Osteocyte (in vitro differentiated cells): ENCODE measurements at regions not wholly inside any gene's neighbourhood (a gene's known extent, or its start where the extent isn't known, plus 50 kb on each side); places are given as distances from the start of the nearest gene placed in this dataset.

Source experiments
- DNase-seq: peaks from one replicate; pipeline ENCODE4 v3.0.0; 2021; ENCODE audit warnings: mixed read lengths; ENCODE audit not compliant: unreplicated experiment; ENCODE audit errors: extremely low spot score
- H3K27ac Mint-ChIP-seq: one replicate; pipeline ENCODE4 v1.8.0; 2021; ENCODE audit warnings: mild to moderate bottlenecking, mixed read lengths; ENCODE audit not compliant: unreplicated experiment
- H3K27me3 Mint-ChIP-seq: one replicate; pipeline ENCODE4 v1.8.0; 2021; ENCODE audit warnings: mixed read lengths; ENCODE audit not compliant: unreplicated experiment
- H3K36me3 Mint-ChIP-seq: one replicate; pipeline ENCODE4 v1.8.0; 2021; ENCODE audit warnings: mixed read lengths; ENCODE audit not compliant: unreplicated experiment
- H3K4me1 Mint-ChIP-seq: one replicate; pipeline ENCODE4 v1.8.0; 2021; ENCODE audit warnings: mixed read lengths; ENCODE audit not compliant: unreplicated experiment
- H3K4me3 Mint-ChIP-seq: one replicate; pipeline ENCODE4 v1.8.0; 2021; ENCODE audit warnings: mild to moderate bottlenecking, moderate library complexity, mixed read lengths; ENCODE audit not compliant: unreplicated experiment
- H3K9me3 Mint-ChIP-seq: one replicate; pipeline ENCODE4 v1.8.0; 2021; ENCODE audit warnings: mixed read lengths; ENCODE audit not compliant: unreplicated experiment
- TF ChIP-seq, protein P1 (sequence below): fragments of 200-600 bp; sonication (generic); IDR thresholded peaks from 2 replicates; pipeline ENCODE4 v1.5.0; 2021; ENCODE audit warnings: antibody characterized with exemption, mild to moderate bottlenecking, moderate library complexity

DNA sequence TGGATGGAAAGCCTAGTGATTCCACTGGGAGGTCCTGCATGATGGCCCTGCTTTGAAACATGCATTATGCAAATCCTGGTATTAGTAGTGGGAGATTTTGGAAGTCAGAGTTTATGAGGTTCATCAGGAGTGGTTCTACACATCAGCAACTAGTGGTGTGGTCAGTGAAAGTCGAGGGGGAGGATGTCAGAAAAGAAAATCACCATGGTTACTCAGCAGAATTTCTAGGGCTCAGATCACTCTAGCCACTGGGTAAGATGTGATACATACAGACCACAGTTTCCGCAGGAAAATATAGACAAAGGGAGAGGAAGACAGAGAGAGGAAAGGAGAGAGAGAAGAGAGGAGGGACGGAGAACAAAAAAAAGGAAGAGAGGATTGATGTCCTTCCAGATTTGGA lies 2100.7 kb upstream of the PIK3C3 start:
- no peaks in the 10 kb centered on the region for H3K36me3 Mint-ChIP-seq
- TF ChIP-seq, protein P1, sequence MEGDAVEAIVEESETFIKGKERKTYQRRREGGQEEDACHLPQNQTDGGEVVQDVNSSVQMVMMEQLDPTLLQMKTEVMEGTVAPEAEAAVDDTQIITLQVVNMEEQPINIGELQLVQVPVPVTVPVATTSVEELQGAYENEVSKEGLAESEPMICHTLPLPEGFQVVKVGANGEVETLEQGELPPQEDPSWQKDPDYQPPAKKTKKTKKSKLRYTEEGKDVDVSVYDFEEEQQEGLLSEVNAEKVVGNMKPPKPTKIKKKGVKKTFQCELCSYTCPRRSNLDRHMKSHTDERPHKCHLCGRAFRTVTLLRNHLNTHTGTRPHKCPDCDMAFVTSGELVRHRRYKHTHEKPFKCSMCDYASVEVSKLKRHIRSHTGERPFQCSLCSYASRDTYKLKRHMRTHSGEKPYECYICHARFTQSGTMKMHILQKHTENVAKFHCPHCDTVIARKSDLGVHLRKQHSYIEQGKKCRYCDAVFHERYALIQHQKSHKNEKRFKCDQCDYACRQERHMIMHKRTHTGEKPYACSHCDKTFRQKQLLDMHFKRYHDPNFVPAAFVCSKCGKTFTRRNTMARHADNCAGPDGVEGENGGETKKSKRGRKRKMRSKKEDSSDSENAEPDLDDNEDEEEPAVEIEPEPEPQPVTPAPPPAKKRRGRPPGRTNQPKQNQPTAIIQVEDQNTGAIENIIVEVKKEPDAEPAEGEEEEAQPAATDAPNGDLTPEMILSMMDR = no peak
- peaks cover 10% of the 10 kb centered on the region for H3K27me3 Mint-ChIP-seq
- no peak for DNase-seq
- no peaks in the 10 kb centered on the region for H3K9me3 Mint-ChIP-seq
- H3K4me1 Mint-ChIP-seq = no peaks in the 10 kb centered on the region
- H3K27ac Mint-ChIP-seq = no peak overlapping the region
- H3K4me3 Mint-ChIP-seq = no peak overlapping the region

DNA sequence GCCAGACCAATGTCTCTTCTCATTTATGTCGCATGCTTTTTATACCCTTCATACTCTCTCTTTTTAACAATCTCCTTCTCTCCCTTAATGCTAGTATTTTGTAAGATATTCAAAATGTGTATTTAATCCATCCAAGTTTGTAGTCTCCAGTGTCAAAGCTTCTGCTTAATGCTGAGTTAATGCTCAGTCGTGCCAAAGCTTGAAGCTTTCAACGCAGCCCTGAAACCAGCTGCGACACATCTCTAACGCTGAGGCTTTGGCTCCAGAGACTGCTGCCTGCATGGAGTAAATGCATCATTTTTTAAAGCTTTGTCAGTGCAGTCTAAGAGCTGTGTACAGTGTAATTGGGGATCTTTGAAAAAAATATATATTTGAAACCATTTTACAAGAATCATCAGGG lies 2108.8 kb upstream of the PIK3C3 start:
- Mint-ChIP-seq H3K4me3 (no peak overlapping the region), H3K27me3 (no peaks in the 10 kb centered on the region), H3K4me1 (peaks cover 35% of the 10 kb centered on the region), H3K27ac (peak overlapping the region; percentile 43), H3K9me3 (no peaks in the 10 kb centered on the region), H3K36me3 (no peaks in the 10 kb centered on the region)
- TF ChIP-seq, protein P1 = no peak
- DNase-seq = no peak

DNA sequence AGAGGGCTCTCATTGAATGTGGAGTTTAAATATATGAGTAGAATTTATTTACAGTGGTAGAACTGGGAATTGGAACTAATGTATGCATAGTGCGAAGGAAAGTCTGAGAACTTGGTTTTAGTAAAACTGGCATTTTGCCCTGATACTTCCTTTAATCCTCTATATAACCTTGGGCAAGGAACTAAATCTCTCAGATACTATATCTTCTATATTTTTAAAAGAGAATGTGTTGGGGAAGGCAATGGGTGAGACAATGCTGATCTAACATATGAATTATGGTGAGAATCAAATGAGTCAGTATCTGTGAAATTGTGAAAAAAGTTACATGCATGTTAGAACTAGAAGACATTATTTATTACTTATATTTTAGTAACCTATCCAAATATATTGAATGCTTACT lies 2109.4 kb upstream of the PIK3C3 start:
- Mint-ChIP-seq H3K27ac (peak overlapping the region; percentile 57), H3K27me3 (no peaks in the 10 kb centered on the region), H3K4me1 (peaks cover 41% of the 10 kb centered on the region), H3K9me3 (no peaks in the 10 kb centered on the region), H3K36me3 (no peaks in the 10 kb centered on the region), H3K4me3 (no peak overlapping the region)
- DNase-seq = no peak
- TF ChIP-seq, protein P1 = no peak

DNA sequence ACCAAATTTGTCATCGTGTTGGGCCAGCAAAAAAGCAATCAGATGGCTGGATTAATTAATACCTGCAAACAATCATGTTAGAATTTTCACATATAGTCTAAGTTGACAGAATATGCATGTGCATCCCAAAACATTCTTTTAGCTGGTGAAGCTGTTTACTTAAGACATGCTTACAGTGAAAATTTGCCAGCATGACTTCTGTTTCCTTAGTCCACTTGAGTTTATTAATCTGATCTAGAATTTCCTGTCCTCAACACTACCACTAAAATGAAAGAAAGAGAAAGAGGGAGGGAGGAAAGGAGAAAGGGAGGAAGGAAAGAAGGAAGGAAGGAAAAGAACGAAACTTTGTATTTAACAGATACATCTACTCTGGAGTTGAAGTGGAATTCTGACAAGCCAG lies 2109.9 kb upstream of the PIK3C3 start:
- TF ChIP-seq, protein P1 = no peak
- Mint-ChIP-seq H3K4me3 (no peak overlapping the region), H3K36me3 (no peaks in the 10 kb centered on the region), H3K27me3 (no peaks in the 10 kb centered on the region), H3K27ac (peak overlapping the region; percentile 57), H3K4me1 (peaks cover 47% of the 10 kb centered on the region), H3K9me3 (no peaks in the 10 kb centered on the region)
- no peak for DNase-seq

GRCh38 chr18:39843546-39843945 lies 2111.5 kb upstream of the PIK3C3 start:
- no peak for DNase-seq
- Mint-ChIP-seq H3K4me3 (no peak overlapping the region), H3K36me3 (no peaks in the 10 kb centered on the region), H3K27ac (no peak overlapping the region), H3K4me1 (peaks cover 53% of the 10 kb centered on the region), H3K9me3 (no peaks in the 10 kb centered on the region), H3K27me3 (no peaks in the 10 kb centered on the region)
- TF ChIP-seq, protein P1 = no peak
